ENCODE measurements at regions not wholly inside any gene's neighbourhood (a gene's known extent, or its start where the extent isn't known, plus 50 kb on each side); places are given as distances from the start of the nearest gene placed in this dataset.

DNA sequence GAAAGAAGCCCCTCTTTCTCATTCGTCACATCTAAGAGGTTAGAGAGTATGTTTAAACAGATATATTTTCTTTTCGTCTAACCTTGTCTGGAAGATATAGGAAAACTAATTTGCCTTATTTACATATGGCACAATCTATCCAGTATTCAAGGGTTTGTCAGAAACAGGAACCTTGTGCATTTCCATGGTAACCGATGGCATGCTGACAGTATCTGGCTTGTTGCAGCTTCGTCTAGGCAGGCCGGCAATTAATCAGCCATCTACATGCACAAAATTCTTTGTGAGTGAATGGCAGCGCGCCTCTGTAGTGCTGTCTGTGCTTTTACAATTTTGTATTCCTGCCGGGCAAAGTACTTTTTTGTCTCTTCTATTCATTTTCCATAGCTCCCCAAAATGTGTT is 294.0 kb upstream of the SOX2 start:
- TF ChIP-seq, protein P1, sequence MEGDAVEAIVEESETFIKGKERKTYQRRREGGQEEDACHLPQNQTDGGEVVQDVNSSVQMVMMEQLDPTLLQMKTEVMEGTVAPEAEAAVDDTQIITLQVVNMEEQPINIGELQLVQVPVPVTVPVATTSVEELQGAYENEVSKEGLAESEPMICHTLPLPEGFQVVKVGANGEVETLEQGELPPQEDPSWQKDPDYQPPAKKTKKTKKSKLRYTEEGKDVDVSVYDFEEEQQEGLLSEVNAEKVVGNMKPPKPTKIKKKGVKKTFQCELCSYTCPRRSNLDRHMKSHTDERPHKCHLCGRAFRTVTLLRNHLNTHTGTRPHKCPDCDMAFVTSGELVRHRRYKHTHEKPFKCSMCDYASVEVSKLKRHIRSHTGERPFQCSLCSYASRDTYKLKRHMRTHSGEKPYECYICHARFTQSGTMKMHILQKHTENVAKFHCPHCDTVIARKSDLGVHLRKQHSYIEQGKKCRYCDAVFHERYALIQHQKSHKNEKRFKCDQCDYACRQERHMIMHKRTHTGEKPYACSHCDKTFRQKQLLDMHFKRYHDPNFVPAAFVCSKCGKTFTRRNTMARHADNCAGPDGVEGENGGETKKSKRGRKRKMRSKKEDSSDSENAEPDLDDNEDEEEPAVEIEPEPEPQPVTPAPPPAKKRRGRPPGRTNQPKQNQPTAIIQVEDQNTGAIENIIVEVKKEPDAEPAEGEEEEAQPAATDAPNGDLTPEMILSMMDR (IDR thresholded peaks at IDR 0.05), result no peak
- no peak for TF ChIP-seq POLR2A (IDR thresholded peaks at IDR 0.05)
- WGBS, 2 donors, result 47 to 52% methylated on average over 8 of the region's 8 CpGs
- H3K36me3 ChIP-seq (ENCODE audit: low read depth, missing control alignments), result no peaks in the 10 kb centered on the region
- DNase-seq, result no peak
- no peaks in the 10 kb centered on the region for H3K27me3 ChIP-seq
- H3K27ac ChIP-seq, result no peak overlapping the region
- H3K9me3 ChIP-seq, result no peaks in the 10 kb centered on the region
- no peak overlapping the region for H3K4me3 ChIP-seq
- intact Hi-C loops (cut with DNase I; ENCODE audit: low total_unique reads), result no loop called here
- no peaks in the 10 kb centered on the region for H3K4me1 ChIP-seq

DNA sequence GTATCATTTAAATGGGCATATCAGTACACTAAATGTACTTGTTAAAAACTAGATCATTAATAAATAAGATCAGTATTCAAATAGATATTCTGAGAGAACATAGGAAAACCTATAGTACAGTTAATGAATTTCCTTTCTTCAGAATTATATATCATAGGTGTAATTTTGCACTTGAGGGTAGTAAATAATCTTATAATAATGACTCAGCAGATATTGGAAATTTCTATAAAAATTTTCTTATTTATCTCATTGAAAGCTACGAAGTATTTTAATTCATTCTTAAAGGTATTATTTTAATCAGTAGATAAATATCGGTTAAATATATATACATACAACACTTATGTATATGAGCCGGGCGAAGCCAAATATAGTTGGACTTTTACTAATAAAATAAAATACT is 300.9 kb upstream of the SOX2 start:
- Histone ChIP-seq H3K27me3 (no peaks in the 10 kb centered on the region), H3K36me3 (ENCODE audit: low read depth, missing control alignments) (no peaks in the 10 kb centered on the region), H3K9me3 (no peaks in the 10 kb centered on the region), H3K4me1 (no peaks in the 10 kb centered on the region), H3K27ac (no peak overlapping the region), H3K4me3 (no peak overlapping the region)
- DNase-seq, result no peak
- no peak for TF ChIP-seq POLR2A (IDR thresholded peaks at IDR 0.05)
- TF ChIP-seq, protein P1 (IDR thresholded peaks at IDR 0.05), result no peak
- intact Hi-C loops (cut with DNase I; ENCODE audit: low total_unique reads), result no loop called here
- WGBS, 2 donors, result 97 to 99% methylated on average over 4 of the region's 4 CpGs

DNA sequence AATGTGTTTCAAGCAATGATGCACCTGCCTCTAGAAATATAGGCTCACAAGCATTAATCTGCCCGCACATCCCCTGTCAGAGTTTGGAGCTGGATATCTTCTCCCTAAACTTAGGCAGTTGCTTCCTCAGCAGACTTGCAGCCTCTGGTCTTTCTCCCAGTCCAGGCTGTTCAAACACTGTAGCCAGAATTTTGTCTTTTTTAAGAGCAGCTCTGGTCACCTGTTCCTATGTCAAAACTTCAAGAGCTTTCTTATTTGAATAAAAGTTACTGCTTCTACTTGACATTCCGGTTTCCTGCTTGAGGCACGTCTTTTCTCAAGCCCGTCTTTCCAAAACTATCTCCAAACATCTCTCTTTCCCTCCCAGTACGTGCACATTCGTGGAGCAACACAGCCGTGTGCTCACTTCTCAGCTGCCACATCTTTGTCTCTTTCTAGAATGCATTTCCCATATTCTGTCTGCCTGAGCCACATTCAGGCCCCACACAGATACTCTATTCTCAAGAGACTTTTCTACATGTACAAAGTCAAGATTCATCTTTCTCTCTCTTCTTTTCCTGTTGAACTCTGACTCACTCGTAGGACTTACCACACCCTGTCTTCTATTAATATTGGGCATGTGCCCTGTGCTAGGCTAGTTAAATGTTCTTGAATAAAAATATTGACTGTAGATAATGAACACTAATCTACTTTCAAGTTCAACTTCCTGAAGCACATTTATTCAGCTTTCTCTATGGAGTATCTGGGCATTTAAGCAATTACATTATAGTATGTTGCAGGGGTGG is 307.7 kb upstream of the SOX2 start:
- TF ChIP-seq, protein P1 (IDR thresholded peaks at IDR 0.05), result no peak
- no peak for TF ChIP-seq POLR2A (IDR thresholded peaks at IDR 0.05)
- H3K27ac ChIP-seq, result no peak overlapping the region
- intact Hi-C loops (cut with DNase I; ENCODE audit: low total_unique reads), result no loop called here

DNA sequence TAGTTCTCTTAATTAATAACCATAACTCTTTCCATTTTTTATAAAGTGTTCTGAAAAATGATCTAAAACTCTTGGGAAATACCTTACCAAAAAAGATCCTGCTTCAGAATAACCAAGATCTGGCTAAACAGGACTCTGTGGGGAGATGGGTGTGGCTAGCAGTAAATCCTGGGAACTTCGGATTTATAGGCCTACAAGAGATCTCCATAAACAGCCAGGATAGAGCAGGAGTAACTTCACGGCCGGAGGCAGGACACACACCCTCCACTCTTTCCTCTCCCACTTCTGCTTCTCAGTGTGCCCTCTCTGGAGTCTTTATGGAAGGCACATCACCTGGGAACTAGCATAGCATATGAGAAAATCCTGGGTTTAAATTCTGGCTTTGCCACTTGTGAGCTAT is 309.4 kb upstream of the SOX2 start:
- Histone ChIP-seq H3K9me3 (no peaks in the 10 kb centered on the region), H3K27me3 (no peaks in the 10 kb centered on the region), H3K4me1 (no peaks in the 10 kb centered on the region), H3K36me3 (ENCODE audit: low read depth, missing control alignments) (no peaks in the 10 kb centered on the region), H3K27ac (no peak overlapping the region), H3K4me3 (no peak overlapping the region)
- intact Hi-C loops (cut with DNase I; ENCODE audit: low total_unique reads), result no loop called here
- WGBS, 2 donors, result 48 to 50% methylated on average over 3 of the region's 3 CpGs
- no peak for TF ChIP-seq POLR2A (IDR thresholded peaks at IDR 0.05)
- TF ChIP-seq, protein P1 (IDR thresholded peaks at IDR 0.05), result no peak
- DNase-seq, result no peak

More for the DNA sequence above, 307.7 kb upstream of the SOX2 start:
- 87 to 89% methylated on average over 8 of the region's 8 CpGs for WGBS, 2 donors
- Histone ChIP-seq H3K9me3 (no peaks in the 10 kb centered on the region), H3K4me1 (no peaks in the 10 kb centered on the region), H3K36me3 (ENCODE audit: low read depth, missing control alignments) (no peaks in the 10 kb centered on the region), H3K27me3 (no peaks in the 10 kb centered on the region), H3K4me3 (no peak overlapping the region)
- DNase-seq, result no peak

DNA sequence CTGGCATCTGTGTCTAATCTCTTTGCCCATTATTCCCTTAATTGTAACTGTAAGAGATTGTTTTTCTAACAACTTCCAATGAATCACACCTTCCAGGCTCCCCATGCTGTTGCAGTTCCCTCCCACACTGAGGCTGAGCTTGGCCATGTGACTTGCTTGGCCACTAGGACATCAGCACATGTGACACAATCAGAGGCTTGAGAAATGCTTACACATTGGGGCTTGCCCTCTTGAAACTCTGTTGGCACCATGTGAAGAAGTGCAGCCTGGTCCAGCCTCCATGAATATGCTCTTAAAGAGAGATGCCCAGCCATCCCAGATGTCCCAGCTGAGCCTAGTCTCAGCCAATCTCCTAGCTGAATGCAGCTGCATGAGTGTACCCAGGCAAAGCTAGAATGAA is 326.8 kb upstream of the SOX2 start:
- peak; percentile 28 for DNase-seq
- Histone ChIP-seq H3K4me3 (no peak overlapping the region), H3K36me3 (ENCODE audit: low read depth, missing control alignments) (no peaks in the 10 kb centered on the region), H3K27me3 (no peaks in the 10 kb centered on the region), H3K4me1 (peaks cover 4% of the 10 kb centered on the region), H3K27ac (peak overlapping the region; percentile 36 to 42), H3K9me3 (no peaks in the 10 kb centered on the region)
- TF ChIP-seq POLR2A (IDR thresholded peaks at IDR 0.05), result no peak
- TF ChIP-seq, protein P1 (IDR thresholded peaks at IDR 0.05), result no peak
- intact Hi-C loops (cut with DNase I; ENCODE audit: low total_unique reads), result no loop called here

All from testis (tissue), 2 donors.